Spleen (tissue), 11 donors: ENCODE measurements at regions not wholly inside any gene's neighbourhood (a gene's known extent, or its start where the extent isn't known, plus 50 kb on each side); places are given as distances from the start of the nearest gene placed in this dataset.

Source experiments
- DNase-seq: peaks from one replicate; pipeline ENCODE4 v3.0.0-alpha.2; 2020
- H3K27ac ChIP-seq, 8 donors: fragments of 200-600 bp; sonication (generic) in 7 of 8; 1 replicate in 4 of 8; 2 replicates in 4 of 8; pipeline versions ENCODE4 v1.5.0 to v1.8.0; 2016 to 2021; ENCODE audit warnings: inconsistent platforms in 4 of 8, mild to moderate bottlenecking in 4 of 8, moderate library complexity in 1 of 8
- H3K27me3 ChIP-seq, 7 donors: fragments of 200-600 bp; sonication (generic) in 6 of 7; replicated peaks in 1 of 7; 1 replicate in 4 of 7; 2 replicates in 3 of 7; pipeline versions ENCODE4 v1.5.0 to v1.8.0; 2016 to 2021; ENCODE audit warnings: inconsistent platforms in 3 of 7, mild to moderate bottlenecking in 1 of 7
- H3K36me3 ChIP-seq, 6 donors: fragments of 200-600 bp; sonication (generic) in 5 of 6; 1 replicate in 4 of 6; 2 replicates in 2 of 6; pipeline versions ENCODE4 v1.5.0 to v1.8.0; 2016 to 2021; ENCODE audit warnings: inconsistent platforms in 2 of 6
- H3K4me1 ChIP-seq, 6 donors: fragments of 200-600 bp; sonication (generic) in 5 of 6; 1 replicate in 3 of 6; 2 replicates in 3 of 6; pipeline versions ENCODE4 v1.5.0 to v1.8.0; 2016 to 2021; ENCODE audit warnings: inconsistent platforms in 3 of 6
- H3K4me3 ChIP-seq, 8 donors: fragments of 200-600 bp; sonication (generic) in 7 of 8; 1 replicate in 4 of 8; 2 replicates in 4 of 8; pipeline versions ENCODE4 v1.5.0 to v1.8.0; 2016 to 2021; ENCODE audit warnings: inconsistent platforms in 4 of 8, mild to moderate bottlenecking in 4 of 8, moderate library complexity in 2 of 8
- H3K9me3 ChIP-seq, 8 donors: fragments of 200-600 bp; sonication (generic) in 7 of 8; 1 replicate in 4 of 8; 2 replicates in 4 of 8; pipeline versions ENCODE4 v1.5.0 to v1.8.0; 2016 to 2021; ENCODE audit warnings: inconsistent platforms in 4 of 8
- CTCF ChIP-seq, 11 experiments: fragments of 200-600 bp in 7 of 11; fragments of 450-650 bp in 4 of 11; sonication (generic) in 4 of 11; IDR thresholded peaks in 8 of 11; conservative IDR thresholded peaks in 3 of 11; 1 replicate in 7 of 11; 2 replicates in 4 of 11; pipeline versions ENCODE4 v1.4.0 to v1.8.0; 2016 to 2021; ENCODE audit warnings: antibody characterized with exemption in 11 of 11, inconsistent platforms in 4 of 11, mild to moderate bottlenecking in 1 of 11
- POLR2A ChIP-seq, 3 donors: fragments of 450-650 bp; IDR thresholded peaks; one replicate each; pipeline ENCODE4 v1.5.1; 2017; ENCODE audit warnings: antibody characterized with exemption in 3 of 3, mild to moderate bottlenecking in 1 of 3
- POLR2AphosphoS5 ChIP-seq, 3 donors: sonication (generic); formaldehyde crosslinking; IDR thresholded peaks; one replicate each; pipeline ENCODE4 v1.5.1; 2017; ENCODE audit warnings: antibody characterized with exemption in 3 of 3
- WGBS, 5 donors: extraction: QIAGEN DNeasy Blood & Tissue Kit in 3 of 5; methylation state at CpG; one replicate each; pipeline versions ENCODE4 v1.1.5 to v1.1.7; 2013 to 2018; 5-methylcytosine and 5-hydroxymethylcytosine counted together
- intact Hi-C: fragments of 100-400 bp; cut with DNase I; formaldehyde crosslinking; loops from one replicate; pipeline ENCODE4 v1.15.0; 2023; ENCODE audit warnings: low total_unique reads
- donor health status: healthy with polysubstance abuse.
- donor health status: DM: no; HTN: no; CAD: no; lungs with moderate emphysema.
- donor health status: DM: no; HTN: no; CAD: no.
- donor health status: Bipolar disorder and iron deficiency.
- donor health status: healthy.
- donor health status: DM: no; HTN: no; CAD: no.
- donor health status: DM: yes; HTN: yes; CAD: no.

DNA sequence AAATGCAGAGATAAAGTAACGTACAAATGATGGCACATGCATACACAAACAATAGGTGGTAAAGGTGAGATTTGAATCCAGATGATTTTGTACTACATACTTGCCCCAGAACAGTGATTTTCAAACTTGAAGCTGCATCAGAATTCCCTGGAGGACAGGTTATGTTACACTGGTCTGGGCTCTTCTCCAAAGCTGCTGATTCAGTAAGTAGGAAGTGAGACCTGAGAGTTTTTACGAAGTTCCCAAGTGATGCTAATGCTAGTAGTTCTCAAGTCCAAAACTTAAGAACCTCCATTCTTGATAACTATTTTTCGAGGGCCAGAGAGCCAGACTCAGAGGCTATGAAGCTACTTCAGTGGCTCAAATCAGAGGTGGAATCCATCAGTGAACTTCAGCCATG lies 159.0 kb upstream of the POM121L12 start:
- intact Hi-C loops, result no loop called here
- no peak for DNase-seq
- WGBS, 5 donors, result 64 to 76% (median 71%) methylated on average over 3 of the region's 3 CpGs
- no peaks in the 10 kb centered on the region for H3K4me1 ChIP-seq
- no peak for TF ChIP-seq POLR2A (IDR thresholded peaks at IDR 0.05)
- no peak for TF ChIP-seq POLR2AphosphoS5 (IDR thresholded peaks at IDR 0.05)
- TF ChIP-seq CTCF (IDR thresholded peaks at IDR 0.05 in 8 of 11, conservative IDR thresholded peaks at IDR 0.05 in 3 of 11), result no peak
- H3K36me3 ChIP-seq, result no peaks in the 10 kb centered on the region
- no peak overlapping the region for H3K27ac ChIP-seq
- H3K27me3 ChIP-seq, result no peaks in the 10 kb centered on the region
- H3K9me3 ChIP-seq, result peaks cover 0 to 55% (median 42%) of the 10 kb centered on the region in 8 donors
- no peak overlapping the region for H3K4me3 ChIP-seq

GRCh38 chr7:52863652-52864051 lies 171.8 kb upstream of the POM121L12 start:
- intact Hi-C loops, result no loop called here
- Histone ChIP-seq H3K4me1 (no peaks in the 10 kb centered on the region), H3K27me3 (no peaks in the 10 kb centered on the region), H3K4me3 (no peak overlapping the region), H3K9me3 (peaks cover 0 to 73% (median 43%) of the 10 kb centered on the region in 8 donors), H3K36me3 (no peaks in the 10 kb centered on the region), H3K27ac (no peak overlapping the region)
- WGBS, 5 donors, result 41 to 60% (median 55%) methylated on average over 2 of the region's 2 CpGs
- no peak for DNase-seq
- no peak for TF ChIP-seq CTCF (IDR thresholded peaks at IDR 0.05 in 8 of 11, conservative IDR thresholded peaks at IDR 0.05 in 3 of 11)
- no peak for TF ChIP-seq POLR2A (IDR thresholded peaks at IDR 0.05)
- no peak for TF ChIP-seq POLR2AphosphoS5 (IDR thresholded peaks at IDR 0.05)

GRCh38 chr7:52862321-52862720 lies 173.1 kb upstream of the POM121L12 start:
- DNase-seq, result no peak
- Histone ChIP-seq H3K9me3 (peaks cover 0 to 59% (median 35%) of the 10 kb centered on the region in 8 donors), H3K36me3 (no peaks in the 10 kb centered on the region), H3K27ac (no peak overlapping the region), H3K4me3 (no peak overlapping the region), H3K27me3 (no peaks in the 10 kb centered on the region), H3K4me1 (no peaks in the 10 kb centered on the region)
- intact Hi-C loops, result no loop called here
- WGBS, 5 donors, result 91 to 95% (median 93%) methylated on average over 3 of the region's 3 CpGs
- TF ChIP-seq POLR2A (IDR thresholded peaks at IDR 0.05) (no peak), CTCF (IDR thresholded peaks at IDR 0.05 in 8 of 11, conservative IDR thresholded peaks at IDR 0.05 in 3 of 11) (no peak), POLR2AphosphoS5 (IDR thresholded peaks at IDR 0.05) (no peak)

GRCh38 chr7:52857367-52857766 lies 178.1 kb upstream of the POM121L12 start:
- Histone ChIP-seq H3K4me1 (no peaks in the 10 kb centered on the region), H3K27me3 (no peaks in the 10 kb centered on the region), H3K9me3 (peaks cover 0 to 16% (median 5%) of the 10 kb centered on the region in 8 donors), H3K4me3 (no peak overlapping the region), H3K36me3 (no peaks in the 10 kb centered on the region), H3K27ac (no peak overlapping the region)
- intact Hi-C loops, result no loop called here
- DNase-seq, result no peak
- 0 to 2% (median 0%) methylated on average over 1 of the region's 1 CpG for WGBS, 5 donors
- TF ChIP-seq CTCF (IDR thresholded peaks at IDR 0.05 in 8 of 11, conservative IDR thresholded peaks at IDR 0.05 in 3 of 11) (no peak), POLR2A (IDR thresholded peaks at IDR 0.05) (no peak), POLR2AphosphoS5 (IDR thresholded peaks at IDR 0.05) (no peak)
